ENCODE measurements at regions not wholly inside any gene's neighbourhood (a gene's known extent, or its start where the extent isn't known, plus 50 kb on each side); places are given as distances from the start of the nearest gene placed in this dataset.
"Not testable (repeated sequence)": the region's sequence is repeated elsewhere in the genome, so short reads cannot be mapped to it uniquely, and the experiment has no call there.

- not testable (repeated sequence) for H2BK12ac ChIP-seq (ENCODE audit: low read length); H3K27me3 ChIP-seq (ENCODE audit: insufficient read depth, low read length); H3K4ac ChIP-seq (ENCODE audit: low read depth, low read length); H3K9ac ChIP-seq (ENCODE audit: low read length); H3K14ac ChIP-seq (ENCODE audit: low read length); H3K4me2 ChIP-seq (ENCODE audit: low read length); DNase-seq; H2BK120ac ChIP-seq (ENCODE audit: insufficient read depth, low read length, poor library complexity); H2AFZ ChIP-seq (ENCODE audit: insufficient read depth, low read length, poor library complexity); H4K12ac ChIP-seq (ENCODE audit: low read depth, low read length); H3K18ac ChIP-seq (ENCODE audit: low read length); H3K27ac ChIP-seq (ENCODE audit: low read depth, low read length); H3K4me3 ChIP-seq (ENCODE audit: low read depth, low read length); H4K91ac ChIP-seq (ENCODE audit: low read depth, low read length); H3K4me1 ChIP-seq (ENCODE audit: control insufficient read depth in 1 of 2, insufficient read depth in 2 of 2, low read length in 2 of 2); H3K79me1 ChIP-seq (ENCODE audit: low read length); H4K8ac ChIP-seq (ENCODE audit: low read depth, low read length); H3K79me2 ChIP-seq (ENCODE audit: control insufficient read depth, insufficient read depth, low read length, poor library complexity); H2BK5ac ChIP-seq (ENCODE audit: low read depth, low read length, poor library complexity); H3K9me3 ChIP-seq (ENCODE audit: insufficient read depth, low read depth, low read length); H2AK5ac ChIP-seq (ENCODE audit: low read length); H3K36me3 ChIP-seq (ENCODE audit: control insufficient read depth in 1 of 2, insufficient read depth in 2 of 2, low read length in 2 of 2); H3K23ac ChIP-seq (ENCODE audit: low read length)
- no CpG with 5 or more reads among the region's 3 CpGs for WGBS (ENCODE audit: extremely low coverage, insufficient coverage, insufficient read length)
Observed at GRCh38 chr3:63738577-63738976, 80.5 kb upstream of the C3orf49 start.

GRCh38 chr3:63739474-63739873, 79.6 kb upstream of the C3orf49 start:
- Histone ChIP-seq H4K12ac (ENCODE audit: low read depth, low read length) (no peak overlapping the region), H4K91ac (ENCODE audit: low read depth, low read length) (no peak overlapping the region), H3K9me3 (ENCODE audit: insufficient read depth, low read depth, low read length) (no peaks in the 10 kb centered on the region), H3K36me3 (ENCODE audit: control insufficient read depth in 1 of 2, insufficient read depth in 2 of 2, low read length in 2 of 2) (no peaks in the 10 kb centered on the region), H3K4me2 (ENCODE audit: low read length) (no peak overlapping the region), H3K4ac (ENCODE audit: low read depth, low read length) (no peak overlapping the region), H3K9ac (ENCODE audit: low read length) (no peak overlapping the region), H3K18ac (ENCODE audit: low read length) (no peak overlapping the region), H3K79me2 (ENCODE audit: control insufficient read depth, insufficient read depth, low read length, poor library complexity) (no peaks in the 10 kb centered on the region), H3K27ac (ENCODE audit: low read depth, low read length) (no peak overlapping the region), H4K8ac (ENCODE audit: low read depth, low read length) (no peak overlapping the region), H3K4me3 (ENCODE audit: low read depth, low read length) (no peak overlapping the region), H2BK5ac (ENCODE audit: low read depth, low read length, poor library complexity) (no peak overlapping the region), H3K14ac (ENCODE audit: low read length) (no peak overlapping the region), H2AFZ (ENCODE audit: insufficient read depth, low read length, poor library complexity) (no peak overlapping the region), H3K27me3 (ENCODE audit: insufficient read depth, low read length) (no peaks in the 10 kb centered on the region), H2BK12ac (ENCODE audit: low read length) (no peak overlapping the region), H2BK120ac (ENCODE audit: insufficient read depth, low read length, poor library complexity) (no peak overlapping the region), H3K79me1 (ENCODE audit: low read length) (no peaks in the 10 kb centered on the region), H2AK5ac (ENCODE audit: low read length) (no peak overlapping the region), H3K23ac (ENCODE audit: low read length) (no peak overlapping the region), H3K4me1 (ENCODE audit: control insufficient read depth in 1 of 2, insufficient read depth in 2 of 2, low read length in 2 of 2) (no peaks in the 10 kb centered on the region)
- WGBS (ENCODE audit: extremely low coverage, insufficient coverage, insufficient read length) = no CpG with 5 or more reads among the region's 1 CpG
- no peak for DNase-seq

- no peak overlapping the region for H3K9ac ChIP-seq (ENCODE audit: low read length)
- H4K12ac ChIP-seq (ENCODE audit: low read depth, low read length) = no peak overlapping the region
- no peak overlapping the region for H3K18ac ChIP-seq (ENCODE audit: low read length)
- no peak for DNase-seq
- no peak overlapping the region for H3K23ac ChIP-seq (ENCODE audit: low read length)
- no peak overlapping the region for H3K4me3 ChIP-seq (ENCODE audit: low read depth, low read length)
- no peak overlapping the region for H2AK5ac ChIP-seq (ENCODE audit: low read length)
- H3K4me1 ChIP-seq (ENCODE audit: control insufficient read depth in 1 of 2, insufficient read depth in 2 of 2, low read length in 2 of 2) = no peaks in the 10 kb centered on the region
- H2BK5ac ChIP-seq (ENCODE audit: low read depth, low read length, poor library complexity) = no peak overlapping the region
- no peak overlapping the region for H3K4ac ChIP-seq (ENCODE audit: low read depth, low read length)
- no peaks in the 10 kb centered on the region for H3K79me1 ChIP-seq (ENCODE audit: low read length)
- H3K4me2 ChIP-seq (ENCODE audit: low read length) = no peak overlapping the region
- H4K8ac ChIP-seq (ENCODE audit: low read depth, low read length) = no peak overlapping the region
- no peak overlapping the region for H3K14ac ChIP-seq (ENCODE audit: low read length)
- no peak overlapping the region for H2BK12ac ChIP-seq (ENCODE audit: low read length)
- H4K91ac ChIP-seq (ENCODE audit: low read depth, low read length) = no peak overlapping the region
- H3K9me3 ChIP-seq (ENCODE audit: insufficient read depth, low read depth, low read length) = no peaks in the 10 kb centered on the region
- H2AFZ ChIP-seq (ENCODE audit: insufficient read depth, low read length, poor library complexity) = no peak overlapping the region
- H3K27ac ChIP-seq (ENCODE audit: low read depth, low read length) = no peak overlapping the region
- no peaks in the 10 kb centered on the region for H3K27me3 ChIP-seq (ENCODE audit: insufficient read depth, low read length)
- H2BK120ac ChIP-seq (ENCODE audit: insufficient read depth, low read length, poor library complexity) = no peak overlapping the region
- no peaks in the 10 kb centered on the region for H3K79me2 ChIP-seq (ENCODE audit: control insufficient read depth, insufficient read depth, low read length, poor library complexity)
- no peaks in the 10 kb centered on the region for H3K36me3 ChIP-seq (ENCODE audit: control insufficient read depth in 1 of 2, insufficient read depth in 2 of 2, low read length in 2 of 2)
Observed at GRCh38 chr3:63740116-63740515, 79.0 kb upstream of the C3orf49 start.

- not testable (repeated sequence) for H4K12ac ChIP-seq (ENCODE audit: low read depth, low read length); H2BK120ac ChIP-seq (ENCODE audit: insufficient read depth, low read length, poor library complexity); H3K79me2 ChIP-seq (ENCODE audit: control insufficient read depth, insufficient read depth, low read length, poor library complexity); H2AFZ ChIP-seq (ENCODE audit: insufficient read depth, low read length, poor library complexity); H2BK12ac ChIP-seq (ENCODE audit: low read length); H3K4me3 ChIP-seq (ENCODE audit: low read depth, low read length); H3K14ac ChIP-seq (ENCODE audit: low read length); H3K27ac ChIP-seq (ENCODE audit: low read depth, low read length); H3K27me3 ChIP-seq (ENCODE audit: insufficient read depth, low read length); H3K4me2 ChIP-seq (ENCODE audit: low read length); H3K36me3 ChIP-seq (ENCODE audit: control insufficient read depth in 1 of 2, insufficient read depth in 2 of 2, low read length in 2 of 2); H3K18ac ChIP-seq (ENCODE audit: low read length); H2AK5ac ChIP-seq (ENCODE audit: low read length); H4K91ac ChIP-seq (ENCODE audit: low read depth, low read length); H4K8ac ChIP-seq (ENCODE audit: low read depth, low read length); H3K4me1 ChIP-seq (ENCODE audit: control insufficient read depth in 1 of 2, insufficient read depth in 2 of 2, low read length in 2 of 2); H3K9me3 ChIP-seq (ENCODE audit: insufficient read depth, low read depth, low read length); H3K9ac ChIP-seq (ENCODE audit: low read length); H3K79me1 ChIP-seq (ENCODE audit: low read length); DNase-seq; H3K4ac ChIP-seq (ENCODE audit: low read depth, low read length); H2BK5ac ChIP-seq (ENCODE audit: low read depth, low read length, poor library complexity); H3K23ac ChIP-seq (ENCODE audit: low read length)
- WGBS (ENCODE audit: extremely low coverage, insufficient coverage, insufficient read length) = no CpG with 5 or more reads among the region's 1 CpG
Observed at GRCh38 chr3:63744693-63745092, 74.4 kb upstream of the C3orf49 start.

GRCh38 chr3:63745757-63746156, 73.3 kb upstream of the C3orf49 start:
- H2BK120ac ChIP-seq (ENCODE audit: insufficient read depth, low read length, poor library complexity) = no peak overlapping the region
- no peak overlapping the region for H3K18ac ChIP-seq (ENCODE audit: low read length)
- H3K9me3 ChIP-seq (ENCODE audit: insufficient read depth, low read depth, low read length) = no peaks in the 10 kb centered on the region
- no peaks in the 10 kb centered on the region for H3K4me1 ChIP-seq (ENCODE audit: control insufficient read depth in 1 of 2, insufficient read depth in 2 of 2, low read length in 2 of 2)
- H2BK5ac ChIP-seq (ENCODE audit: low read depth, low read length, poor library complexity) = no peak overlapping the region
- no peak overlapping the region for H3K4ac ChIP-seq (ENCODE audit: low read depth, low read length)
- no peaks in the 10 kb centered on the region for H3K27me3 ChIP-seq (ENCODE audit: insufficient read depth, low read length)
- no peak overlapping the region for H3K4me3 ChIP-seq (ENCODE audit: low read depth, low read length)
- DNase-seq = no peak
- H4K12ac ChIP-seq (ENCODE audit: low read depth, low read length) = no peak overlapping the region
- H2AK5ac ChIP-seq (ENCODE audit: low read length) = no peak overlapping the region
- H3K27ac ChIP-seq (ENCODE audit: low read depth, low read length) = no peak overlapping the region
- H4K91ac ChIP-seq (ENCODE audit: low read depth, low read length) = no peak overlapping the region
- no peak overlapping the region for H4K8ac ChIP-seq (ENCODE audit: low read depth, low read length)
- H3K14ac ChIP-seq (ENCODE audit: low read length) = no peak overlapping the region
- no peak overlapping the region for H2AFZ ChIP-seq (ENCODE audit: insufficient read depth, low read length, poor library complexity)
- H3K79me1 ChIP-seq (ENCODE audit: low read length) = no peaks in the 10 kb centered on the region
- H2BK12ac ChIP-seq (ENCODE audit: low read length) = no peak overlapping the region
- H3K36me3 ChIP-seq (ENCODE audit: control insufficient read depth in 1 of 2, insufficient read depth in 2 of 2, low read length in 2 of 2) = no peaks in the 10 kb centered on the region
- no peaks in the 10 kb centered on the region for H3K79me2 ChIP-seq (ENCODE audit: control insufficient read depth, insufficient read depth, low read length, poor library complexity)
- no peak overlapping the region for H3K9ac ChIP-seq (ENCODE audit: low read length)
- WGBS (ENCODE audit: extremely low coverage, insufficient coverage, insufficient read length) = no CpG with 5 or more reads among the region's 2 CpGs
- H3K4me2 ChIP-seq (ENCODE audit: low read length) = no peak overlapping the region
- no peak overlapping the region for H3K23ac ChIP-seq (ENCODE audit: low read length)

All from trophoblast cell (in vitro differentiated cells and primary cell).